Astrocyte (in vitro differentiated cells and primary cell): ENCODE measurements at regions not wholly inside any gene's neighbourhood (a gene's known extent, or its start where the extent isn't known, plus 50 kb on each side); places are given as distances from the start of the nearest gene placed in this dataset.
A peak's percentile ranks its signal among the peaks of the same experiment; 100 is the strongest.

Source experiments
- DNase-seq: peaks from one replicate; pipeline ENCODE4 v3.0.0-alpha.2; 2010; ENCODE audit warnings: low read depth
- FAIRE-seq: peaks from 2 replicates; lab custom pipeline; 2011; peaks lifted over from hg19 to GRCh38; lab: Jason Lieb, UNC
- H2AFZ ChIP-seq: 2 replicates; pipeline ENCODE4 v1.6.0; 2012; ENCODE audit warnings: low read depth, low read length, inconsistent platforms
- H3K27ac ChIP-seq: 2 replicates; pipeline ENCODE4 v1.5.1; 2011; ENCODE audit warnings: low read depth, low read length, inconsistent platforms
- H3K27me3 ChIP-seq: 2 replicates; pipeline ENCODE4 v1.6.0; 2011; ENCODE audit warnings: low read length, inconsistent platforms; ENCODE audit not compliant: insufficient read depth
- H3K36me3 ChIP-seq: 2 replicates; pipeline ENCODE4 v1.5.1; 2011; ENCODE audit warnings: low read length, inconsistent platforms; ENCODE audit not compliant: insufficient read depth
- H3K4me1 ChIP-seq: 2 replicates; pipeline ENCODE4 v1.5.1; 2011; ENCODE audit warnings: low read length, inconsistent platforms; ENCODE audit not compliant: insufficient read depth
- H3K4me2 ChIP-seq: 2 replicates; pipeline ENCODE4 v1.6.0; 2012; ENCODE audit warnings: low read length, inconsistent platforms
- H3K4me3 ChIP-seq: 2 replicates; pipeline ENCODE4 v1.5.1; 2011; ENCODE audit warnings: low read depth, mild to moderate bottlenecking, low read length, inconsistent platforms; ENCODE audit not compliant: insufficient read depth
- H3K79me2 ChIP-seq: 2 replicates; pipeline ENCODE4 v1.6.0; 2012; ENCODE audit warnings: mild to moderate bottlenecking, low read length, inconsistent platforms; ENCODE audit not compliant: insufficient read depth
- H3K9ac ChIP-seq: 2 replicates; pipeline ENCODE4 v1.6.0; 2012; ENCODE audit warnings: mild to moderate bottlenecking, low read length, inconsistent platforms
- H3K9me3 ChIP-seq: 2 replicates; pipeline ENCODE4 v1.5.1; 2012; ENCODE audit warnings: low read depth, mild to moderate bottlenecking, low read length, inconsistent platforms; ENCODE audit not compliant: insufficient read depth
- H4K20me1 ChIP-seq: 2 replicates; pipeline ENCODE4 v1.6.0; 2012; ENCODE audit warnings: low read length, inconsistent platforms; ENCODE audit not compliant: insufficient read depth
- H3K27ac Mint-ChIP-seq: one replicate; pipeline ENCODE4 v1.8.0; 2021; ENCODE audit warnings: mild to moderate bottlenecking, mixed read lengths; ENCODE audit not compliant: unreplicated experiment
- H3K27me3 Mint-ChIP-seq: one replicate; pipeline ENCODE4 v1.8.0; 2021; ENCODE audit warnings: low read depth, mixed read lengths; ENCODE audit not compliant: unreplicated experiment
- H3K36me3 Mint-ChIP-seq: one replicate; pipeline ENCODE4 v1.8.0; 2021; ENCODE audit warnings: low read depth, mixed read lengths; ENCODE audit not compliant: unreplicated experiment
- H3K4me1 Mint-ChIP-seq: one replicate; pipeline ENCODE4 v1.8.0; 2021; ENCODE audit warnings: low read depth, mixed read lengths; ENCODE audit not compliant: unreplicated experiment
- H3K4me3 Mint-ChIP-seq: one replicate; pipeline ENCODE4 v1.8.0; 2021; ENCODE audit warnings: mild to moderate bottlenecking, moderate library complexity, mixed read lengths; ENCODE audit not compliant: unreplicated experiment
- H3K9me3 Mint-ChIP-seq: one replicate; pipeline ENCODE4 v1.8.0; 2021; ENCODE audit warnings: mild to moderate bottlenecking, mixed read lengths; ENCODE audit not compliant: unreplicated experiment
- CTCF ChIP-seq: IDR thresholded peaks from 2 replicates; pipeline ENCODE4 v1.5.1; 2011; ENCODE audit warnings: low read depth, mild to moderate bottlenecking, inconsistent platforms, low read length, moderate library complexity; ENCODE audit not compliant: insufficient read depth
- EZH2 ChIP-seq: IDR thresholded peaks from 2 replicates; pipeline ENCODE4 v1.6.1; 2012; ENCODE audit warnings: mild to moderate bottlenecking, low read length, inconsistent platforms; ENCODE audit not compliant: insufficient read depth

DNA sequence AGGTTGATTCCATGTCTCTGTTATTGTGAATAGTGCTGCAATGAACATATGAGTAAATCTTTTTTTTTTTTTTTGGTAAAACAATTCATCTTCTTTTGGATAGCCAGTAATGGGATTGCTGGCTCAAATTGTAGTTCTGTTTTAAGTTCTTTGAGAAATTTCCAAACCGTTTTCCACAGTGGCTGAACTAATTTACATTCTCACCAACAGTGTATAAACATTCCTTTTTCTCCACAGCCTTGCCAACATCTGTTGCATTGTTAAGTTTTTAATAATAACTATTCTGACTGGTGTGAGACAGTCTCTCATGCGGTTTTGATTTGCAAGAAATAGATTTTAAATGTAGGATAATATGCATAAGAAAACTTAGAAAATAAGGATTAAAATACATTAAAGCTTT lies 279.0 kb upstream of the EPHA3 start:
- Histone ChIP-seq H3K27ac (no peak overlapping the region), H3K4me2 (no peak overlapping the region), H4K20me1 (no peaks in the 10 kb centered on the region), H3K4me1 (no peaks in the 10 kb centered on the region), H3K9me3 (no peaks in the 10 kb centered on the region), H3K36me3 (no peaks in the 10 kb centered on the region), H3K9ac (no peak overlapping the region), H3K79me2 (no peaks in the 10 kb centered on the region), H2AFZ (no peak overlapping the region), H3K4me3 (no peak overlapping the region), H3K27me3 (no peaks in the 10 kb centered on the region)
- H3K9me3 Mint-ChIP-seq = no peaks in the 10 kb centered on the region
- H3K27me3 Mint-ChIP-seq = no peaks in the 10 kb centered on the region
- H3K27ac Mint-ChIP-seq = no peak overlapping the region
- TF ChIP-seq CTCF = no peak
- no peak for TF ChIP-seq EZH2
- no peak overlapping the region for H3K4me3 Mint-ChIP-seq
- H3K36me3 Mint-ChIP-seq = no peaks in the 10 kb centered on the region
- no peak for FAIRE-seq
- DNase-seq = peak; percentile 40
- no peaks in the 10 kb centered on the region for H3K4me1 Mint-ChIP-seq

GRCh38 chr3:88852606-88853005 lies 254.8 kb upstream of the EPHA3 start:
- H3K4me1 ChIP-seq = no peaks in the 10 kb centered on the region
- H3K4me3 Mint-ChIP-seq = no peak overlapping the region
- H3K27ac Mint-ChIP-seq = no peak overlapping the region
- H3K4me1 Mint-ChIP-seq = no peaks in the 10 kb centered on the region
- H3K79me2 ChIP-seq = no peaks in the 10 kb centered on the region
- H4K20me1 ChIP-seq = no peaks in the 10 kb centered on the region
- DNase-seq (no peak), FAIRE-seq (no peak)
- no peaks in the 10 kb centered on the region for H3K9me3 Mint-ChIP-seq
- H3K27me3 ChIP-seq = no peaks in the 10 kb centered on the region
- no peak overlapping the region for H3K4me2 ChIP-seq
- no peak overlapping the region for H3K4me3 ChIP-seq
- no peaks in the 10 kb centered on the region for H3K36me3 Mint-ChIP-seq
- no peaks in the 10 kb centered on the region for H3K9me3 ChIP-seq
- H2AFZ ChIP-seq = no peak overlapping the region
- H3K9ac ChIP-seq = no peak overlapping the region
- H3K27me3 Mint-ChIP-seq = no peaks in the 10 kb centered on the region
- no peak for TF ChIP-seq EZH2
- no peak for TF ChIP-seq CTCF
- H3K27ac ChIP-seq = no peak overlapping the region
- no peaks in the 10 kb centered on the region for H3K36me3 ChIP-seq

GRCh38 chr3:88863196-88863595 lies 244.2 kb upstream of the EPHA3 start:
- Mint-ChIP-seq H3K4me3 (no peak overlapping the region), H3K9me3 (no peaks in the 10 kb centered on the region), H3K27me3 (peaks cover 2% of the 10 kb centered on the region), H3K27ac (no peak overlapping the region), H3K4me1 (peaks cover 4% of the 10 kb centered on the region), H3K36me3 (no peaks in the 10 kb centered on the region)
- H3K27ac ChIP-seq = peak overlapping the region; percentile 19
- no peak overlapping the region for H3K9ac ChIP-seq
- FAIRE-seq = no peak
- H3K27me3 ChIP-seq = no peaks in the 10 kb centered on the region
- no peaks in the 10 kb centered on the region for H3K36me3 ChIP-seq
- no peaks in the 10 kb centered on the region for H3K4me1 ChIP-seq
- H3K4me3 ChIP-seq = no peak overlapping the region
- H3K9me3 ChIP-seq = no peaks in the 10 kb centered on the region
- peak; percentile 60 for DNase-seq
- TF ChIP-seq CTCF = no peak
- no peak for TF ChIP-seq EZH2
- peak overlapping the region; percentile 27 for H3K4me2 ChIP-seq
- H3K79me2 ChIP-seq = no peaks in the 10 kb centered on the region
- no peaks in the 10 kb centered on the region for H4K20me1 ChIP-seq
- H2AFZ ChIP-seq = no peak overlapping the region
